SJCRH30 (cell line): ENCODE measurements at regions not wholly inside any gene's neighbourhood (a gene's known extent, or its start where the extent isn't known, plus 50 kb on each side); places are given as distances from the start of the nearest gene placed in this dataset.

Source experiments
- DNase-seq, 2 experiments: peaks; one replicate each; pipeline ENCODE4 v3.0.0-alpha.2; 2015 to 2020
- H3K27ac ChIP-seq: fragments of 250-450 bp; sonication (Bioruptor Pico); 2 replicates; pipeline ENCODE4 v1.5.1; 2020; ENCODE audit warnings: mild to moderate bottlenecking, moderate library complexity
- H3K27me3 ChIP-seq: fragments of 250-450 bp; sonication (Bioruptor Pico); 2 replicates; pipeline ENCODE4 v1.5.1; 2020; ENCODE audit warnings: mild to moderate bottlenecking, moderate library complexity
- H3K36me3 ChIP-seq: fragments of 250-450 bp; sonication (Bioruptor Pico); 2 replicates; pipeline ENCODE4 v1.5.1; 2020; ENCODE audit warnings: mild to moderate bottlenecking, moderate library complexity
- H3K4me1 ChIP-seq: fragments of 250-450 bp; sonication (Bioruptor Pico); 2 replicates; pipeline ENCODE4 v1.5.1; 2020; ENCODE audit warnings: mild to moderate bottlenecking, moderate library complexity
- H3K4me3 ChIP-seq: fragments of 250-450 bp; sonication (Bioruptor Pico); 2 replicates; pipeline ENCODE4 v1.5.1; 2020; ENCODE audit warnings: mild to moderate bottlenecking, moderate library complexity
- H3K9me3 ChIP-seq: fragments of 250-450 bp; sonication (Bioruptor Pico); replicated peaks from 2 replicates; pipeline ENCODE4 v1.5.1; 2020; ENCODE audit warnings: mild to moderate bottlenecking, moderate library complexity

- H3K4me1 ChIP-seq = peaks cover 19% of the 10 kb centered on the region
- H3K4me3 ChIP-seq = no peak overlapping the region
- no peaks in the 10 kb centered on the region for H3K27me3 ChIP-seq
- H3K36me3 ChIP-seq = no peaks in the 10 kb centered on the region
- peak in 1 of 2 experiments; percentile 13 for DNase-seq
- H3K27ac ChIP-seq = no peak overlapping the region
- H3K9me3 ChIP-seq = no peaks in the 10 kb centered on the region; the same call in 1 of the 2 replicates
Measured at GRCh38 chr13:39874331-39875053, 219.0 kb downstream of the COG6 start.

GRCh38 chr13:39875111-39875987 lies 219.9 kb downstream of the COG6 start:
- no peaks in the 10 kb centered on the region for H3K27me3 ChIP-seq
- DNase-seq = no peak
- no peaks in the 10 kb centered on the region for H3K36me3 ChIP-seq
- no peak overlapping the region for H3K4me3 ChIP-seq
- peaks cover 19% of the 10 kb centered on the region for H3K4me1 ChIP-seq
- no peak overlapping the region for H3K27ac ChIP-seq
- H3K9me3 ChIP-seq = no peaks in the 10 kb centered on the region; the same call in 1 of the 2 replicates

DNA sequence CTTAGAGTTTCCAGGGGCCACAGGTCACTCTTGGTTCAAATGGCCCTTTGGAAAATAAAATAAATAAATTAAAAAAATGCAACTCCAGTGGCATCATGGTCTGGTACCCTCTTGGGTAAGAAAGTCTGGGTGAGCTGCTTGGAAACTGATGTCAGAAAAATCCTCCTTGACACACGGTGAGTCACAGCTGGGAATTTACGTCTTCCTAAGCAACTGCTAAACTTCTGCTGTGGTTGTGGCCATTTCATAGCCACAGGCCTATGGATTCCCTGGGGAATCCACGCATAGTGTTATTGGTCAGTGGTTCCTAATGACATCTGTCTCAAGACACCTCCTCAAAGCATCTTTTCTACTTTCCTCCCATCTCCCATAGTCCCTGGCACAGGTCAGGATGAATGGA lies 220.8 kb downstream of the COG6 start:
- no peak overlapping the region for H3K27ac ChIP-seq

DNA sequence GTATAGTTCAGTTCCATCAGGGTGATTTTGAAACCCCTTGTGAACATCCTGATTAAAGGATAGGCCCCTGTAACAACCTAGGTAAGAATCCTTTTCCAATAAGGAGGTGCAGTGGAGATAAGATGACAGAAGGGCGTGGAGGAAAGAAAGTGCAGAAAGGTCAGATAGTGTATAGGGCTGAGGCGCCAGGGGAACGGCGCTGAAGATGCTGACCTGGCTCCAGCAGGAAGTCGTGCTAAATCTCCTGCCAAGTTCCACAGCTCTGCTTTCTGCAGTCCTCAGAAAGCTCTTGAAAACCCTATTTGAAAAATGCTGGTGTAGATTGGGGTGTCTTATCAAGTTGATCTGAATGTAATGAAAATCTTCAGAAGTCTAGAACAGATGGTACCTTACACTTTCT lies 221.7 kb downstream of the COG6 start:
- Histone ChIP-seq H3K27ac (no peak overlapping the region), H3K4me3 (no peak overlapping the region), H3K4me1 (peaks cover 19% of the 10 kb centered on the region), H3K27me3 (no peaks in the 10 kb centered on the region), H3K9me3 (no peaks in the 10 kb centered on the region; the same call in 1 of the 2 replicates), H3K36me3 (no peaks in the 10 kb centered on the region)
- DNase-seq = no peak

More for the DNA sequence above, 220.8 kb downstream of the COG6 start:
- H3K36me3 ChIP-seq = no peaks in the 10 kb centered on the region
- H3K4me1 ChIP-seq = peaks cover 19% of the 10 kb centered on the region
- no peaks in the 10 kb centered on the region for H3K27me3 ChIP-seq
- DNase-seq = peak; percentile 53 to 63
- no peak overlapping the region for H3K4me3 ChIP-seq
- no peaks in the 10 kb centered on the region; the same call in 1 of the 2 replicates for H3K9me3 ChIP-seq

GRCh38 chr13:39879286-39880035 lies 224.0 kb downstream of the COG6 start:
- Histone ChIP-seq H3K4me3 (no peak overlapping the region), H3K27me3 (no peaks in the 10 kb centered on the region), H3K27ac (no peak overlapping the region), H3K9me3 (peaks cover 11% of the 10 kb centered on the region), H3K36me3 (no peaks in the 10 kb centered on the region), H3K4me1 (peaks cover 17% of the 10 kb centered on the region)
- DNase-seq = no peak

DNA sequence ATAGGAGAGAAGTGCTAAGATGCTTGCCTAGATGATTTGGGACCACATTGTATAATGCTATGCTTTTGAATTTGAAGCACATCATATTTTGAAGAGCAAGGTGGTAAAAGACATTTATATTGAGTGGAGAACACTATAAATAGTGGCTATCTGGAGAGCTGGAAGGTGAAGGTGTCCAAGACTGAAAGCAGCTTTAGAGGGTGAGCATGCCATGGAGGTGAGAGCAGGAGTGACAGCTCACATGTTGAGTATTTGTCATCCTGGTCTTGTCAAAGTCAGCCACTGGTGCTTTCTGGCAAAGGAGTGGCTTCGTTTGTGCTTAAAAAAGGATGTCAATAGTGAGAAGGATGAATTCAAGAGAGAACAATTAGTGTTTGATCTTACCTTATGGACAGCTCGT lies 225.9 kb downstream of the COG6 start:
- H3K27ac ChIP-seq = no peak overlapping the region
- peaks cover 4% of the 10 kb centered on the region; the same call in 1 of the 2 replicates for H3K4me1 ChIP-seq

GRCh38 chr13:39881887-39882286 lies 226.4 kb downstream of the COG6 start:
- DNase-seq = no peak
- no peaks in the 10 kb centered on the region for H3K4me1 ChIP-seq

More for the DNA sequence above, 225.9 kb downstream of the COG6 start:
- no peak for DNase-seq
- Histone ChIP-seq H3K4me3 (no peak overlapping the region), H3K9me3 (peaks cover 14% of the 10 kb centered on the region), H3K36me3 (no peaks in the 10 kb centered on the region), H3K27me3 (no peaks in the 10 kb centered on the region)

GRCh38 chr13:39884166-39884565 lies 228.7 kb downstream of the COG6 start:
- H3K4me1 ChIP-seq = no peaks in the 10 kb centered on the region; the same call in 1 of the 2 replicates
- H3K4me3 ChIP-seq = no peak overlapping the region
- no peak for DNase-seq
- peaks cover 14% of the 10 kb centered on the region for H3K9me3 ChIP-seq
- H3K27ac ChIP-seq = no peak overlapping the region
- no peaks in the 10 kb centered on the region for H3K27me3 ChIP-seq
- no peaks in the 10 kb centered on the region for H3K36me3 ChIP-seq

More at GRCh38 chr13:39881887-39882286, 226.4 kb downstream of the COG6 start:
- no peak overlapping the region for H3K27ac ChIP-seq
- no peaks in the 10 kb centered on the region for H3K27me3 ChIP-seq
- no peak overlapping the region for H3K4me3 ChIP-seq
- peaks cover 14% of the 10 kb centered on the region for H3K9me3 ChIP-seq
- no peaks in the 10 kb centered on the region for H3K36me3 ChIP-seq

DNA sequence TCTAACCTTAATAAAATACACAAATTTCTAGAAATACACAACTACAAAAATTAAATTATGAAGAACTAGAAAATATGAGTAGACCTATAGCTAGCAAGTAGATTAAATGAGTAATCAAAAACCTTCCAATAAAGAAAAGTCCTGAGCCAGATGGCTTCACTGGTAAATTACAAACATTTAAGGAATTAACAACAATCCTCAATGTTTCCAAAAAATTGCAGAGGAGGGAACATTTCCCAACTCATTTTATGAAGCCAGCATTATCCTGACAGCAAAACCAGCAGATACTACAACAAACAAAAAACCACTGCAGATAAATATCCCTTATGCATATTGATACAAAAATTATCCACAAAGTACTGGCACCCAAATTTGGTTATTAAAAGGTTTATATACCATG lies 230.9 kb downstream of the COG6 start:
- Histone ChIP-seq H3K9me3 (peaks cover 14% of the 10 kb centered on the region), H3K27me3 (no peaks in the 10 kb centered on the region), H3K4me3 (no peak overlapping the region), H3K4me1 (no peaks in the 10 kb centered on the region; the same call in 1 of the 2 replicates), H3K36me3 (no peaks in the 10 kb centered on the region), H3K27ac (no peak overlapping the region)
- DNase-seq = no peak

DNA sequence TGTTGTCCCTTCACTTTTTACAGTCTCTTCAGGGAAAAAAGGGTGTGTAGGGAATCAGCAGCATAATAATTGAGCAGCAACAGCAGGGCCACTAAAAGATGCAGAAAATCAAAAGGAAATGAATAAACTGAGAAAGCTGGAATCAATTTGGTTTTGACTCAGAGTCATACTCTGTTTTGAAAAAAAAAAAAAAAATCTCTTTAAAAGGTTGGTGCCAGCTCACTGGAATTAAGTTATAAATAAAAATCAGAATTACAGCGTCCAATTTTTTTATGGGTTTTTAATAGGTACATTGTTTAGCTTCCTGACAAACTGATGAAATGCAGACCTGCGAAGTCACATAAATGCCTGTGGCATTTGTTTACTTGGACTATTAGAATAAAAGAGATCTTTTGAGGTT lies 231.9 kb downstream of the COG6 start:
- Histone ChIP-seq H3K27ac (no peak overlapping the region), H3K9me3 (peaks cover 14% of the 10 kb centered on the region), H3K27me3 (no peaks in the 10 kb centered on the region), H3K4me3 (no peak overlapping the region), H3K36me3 (no peaks in the 10 kb centered on the region), H3K4me1 (no peaks in the 10 kb centered on the region; the same call in 1 of the 2 replicates)
- no peak for DNase-seq

DNA sequence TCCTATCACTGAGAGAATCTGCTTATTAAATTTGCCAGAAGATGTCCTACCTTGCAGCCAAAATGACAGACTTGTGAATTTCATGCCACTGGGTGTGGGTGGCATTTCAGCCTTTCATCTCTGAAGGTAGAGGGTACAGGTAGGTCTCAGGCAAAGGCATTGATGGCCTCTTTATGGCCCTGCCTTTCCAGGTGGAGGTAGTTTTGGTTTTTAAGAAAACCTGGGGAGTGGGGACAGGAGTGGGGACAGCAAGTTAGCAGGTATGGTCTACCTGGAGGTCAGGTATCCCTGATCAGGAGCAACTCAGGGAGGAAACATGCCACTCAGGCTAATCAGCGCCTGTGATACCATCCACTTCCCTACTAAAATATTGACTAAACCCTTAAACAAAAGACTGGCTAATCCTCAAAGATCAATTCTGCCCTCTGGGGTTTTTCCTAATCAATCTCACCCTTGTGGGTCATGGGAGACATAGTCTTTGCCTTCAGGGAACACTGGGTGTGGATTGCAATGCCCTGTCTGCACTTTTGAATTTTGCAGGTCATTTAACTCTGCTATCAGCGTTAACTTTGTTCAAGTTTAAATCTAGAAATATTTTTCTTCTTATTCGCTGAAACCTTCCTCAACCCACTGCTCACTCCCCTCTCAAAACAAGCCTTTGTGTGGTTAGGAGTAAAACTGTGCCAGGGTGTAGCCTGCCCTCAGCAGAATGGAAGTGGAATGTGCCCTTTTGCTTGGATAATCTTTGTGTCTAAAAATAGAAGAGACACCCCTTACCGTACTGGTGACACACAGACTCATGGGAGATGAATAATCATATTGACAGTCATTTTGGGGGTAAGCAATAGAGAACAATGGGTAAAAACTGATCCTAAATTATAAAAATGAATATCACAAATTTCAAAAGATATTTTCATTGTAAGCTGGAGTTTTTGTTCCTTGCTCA lies 233.7 kb downstream of the COG6 start:
- Histone ChIP-seq H3K4me3 (no peak overlapping the region), H3K27me3 (no peaks in the 10 kb centered on the region), H3K36me3 (no peaks in the 10 kb centered on the region), H3K27ac (no peak overlapping the region), H3K4me1 (no peaks in the 10 kb centered on the region; the same call in 1 of the 2 replicates), H3K9me3 (peaks cover 7% of the 10 kb centered on the region)
- no peak for DNase-seq

GRCh38 chr13:39890537-39890936 lies 235.1 kb downstream of the COG6 start:
- Histone ChIP-seq H3K4me3 (no peak overlapping the region), H3K9me3 (no peaks in the 10 kb centered on the region), H3K27ac (no peak overlapping the region), H3K36me3 (no peaks in the 10 kb centered on the region), H3K27me3 (no peaks in the 10 kb centered on the region), H3K4me1 (no peaks in the 10 kb centered on the region; the same call in 1 of the 2 replicates)
- DNase-seq = no peak

DNA sequence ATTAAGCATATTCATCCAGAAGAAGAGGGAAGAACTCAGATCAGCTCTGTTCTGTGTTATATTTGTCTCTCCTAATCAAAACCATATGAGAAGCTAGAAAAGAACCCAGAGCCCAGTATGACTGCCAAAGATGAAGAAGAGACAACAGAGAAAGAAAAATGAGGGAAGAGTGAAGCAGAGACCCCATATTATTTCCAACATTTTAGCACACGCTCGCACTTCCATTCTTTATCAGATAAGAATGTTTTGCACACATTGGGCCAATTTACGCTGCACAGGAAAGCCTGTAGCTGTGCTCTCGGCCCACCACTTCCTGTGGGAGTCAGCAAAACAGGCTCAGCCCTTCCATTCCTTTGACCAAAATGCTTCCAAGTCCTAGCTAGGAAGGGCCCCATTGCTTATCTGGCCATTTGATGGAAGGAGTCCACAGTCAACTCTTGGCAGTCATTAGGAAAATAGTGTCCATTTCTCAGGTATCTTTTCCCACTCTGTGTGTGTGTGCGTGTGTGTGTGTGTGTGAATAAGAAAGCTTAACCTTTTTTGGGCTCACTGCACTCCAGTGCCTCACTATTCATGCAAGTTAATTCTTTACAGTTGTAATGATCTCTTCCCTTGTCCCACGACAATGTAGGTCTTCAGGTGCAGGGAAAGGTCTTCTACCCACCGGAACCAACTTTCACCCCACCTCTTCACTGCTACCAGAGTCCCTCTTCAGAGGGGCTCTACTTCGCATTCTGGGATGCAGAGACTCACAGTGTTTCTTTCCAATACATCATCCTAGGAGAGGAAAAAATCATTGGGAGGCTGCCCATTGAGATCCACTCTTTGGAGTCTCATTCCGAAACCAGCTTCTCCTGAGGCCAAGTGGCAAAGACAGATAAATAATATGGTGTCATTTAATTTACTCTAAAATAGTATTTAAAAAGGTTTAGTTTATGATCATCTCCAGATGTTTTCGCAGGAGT lies 237.5 kb downstream of the COG6 start:
- no peaks in the 10 kb centered on the region for H3K36me3 ChIP-seq
- H3K27ac ChIP-seq = no peak overlapping the region
- no peak for DNase-seq
- H3K27me3 ChIP-seq = no peaks in the 10 kb centered on the region
- no peaks in the 10 kb centered on the region; the same call in 1 of the 2 replicates for H3K4me1 ChIP-seq
- H3K9me3 ChIP-seq = no peaks in the 10 kb centered on the region
- no peak overlapping the region for H3K4me3 ChIP-seq
